Neuron (in vitro differentiated cells): ENCODE measurements at regions not wholly inside any gene's neighbourhood (a gene's known extent, or its start where the extent isn't known, plus 50 kb on each side); places are given as distances from the start of the nearest gene placed in this dataset.

Experiments used
- H2AFZ ChIP-seq: one replicate; pipeline ENCODE4 v1.6.1; 2013; ENCODE audit warnings: low read depth, mild to moderate bottlenecking, inconsistent platforms, low read length, moderate library complexity
- H3K27me3 ChIP-seq: one replicate; pipeline ENCODE4 v1.6.1; 2013; ENCODE audit warnings: low read length; ENCODE audit not compliant: insufficient read depth
- H3K36me3 ChIP-seq: one replicate; pipeline ENCODE4 v1.6.1; 2013; ENCODE audit warnings: low read length; ENCODE audit not compliant: insufficient read depth
- H3K4me1 ChIP-seq: one replicate; pipeline ENCODE4 v1.6.1; 2013; ENCODE audit warnings: low read length; ENCODE audit not compliant: insufficient read depth
- H3K4me3 ChIP-seq: 2 replicates; pipeline ENCODE4 v1.5.1; 2013; ENCODE audit warnings: mild to moderate bottlenecking, low read length, moderate library complexity
- H3K9me3 ChIP-seq: one replicate; pipeline ENCODE4 v1.6.1; 2013; ENCODE audit warnings: low read length

DNA sequence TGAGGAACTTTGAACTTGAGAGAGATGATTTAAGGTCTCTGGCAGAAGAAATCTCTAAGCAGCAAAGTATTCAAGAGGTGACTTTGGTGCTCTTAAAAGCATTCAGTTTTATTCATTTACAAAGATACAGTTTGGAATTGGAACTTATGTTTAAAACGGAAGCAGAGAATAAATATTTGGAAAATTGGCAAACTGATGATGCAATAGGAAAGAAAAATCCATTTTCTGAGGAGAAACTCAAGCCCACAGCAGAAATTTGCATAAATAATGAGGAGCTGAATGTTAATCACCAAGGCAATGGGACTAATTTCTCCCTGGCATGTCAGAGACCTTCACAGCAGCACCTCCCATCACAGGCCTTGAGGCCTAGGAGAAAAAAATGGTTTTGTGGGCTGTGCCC is 1022.5 kb upstream of the CHAC2 start:
- H3K4me1 ChIP-seq = no peaks in the 10 kb centered on the region

DNA sequence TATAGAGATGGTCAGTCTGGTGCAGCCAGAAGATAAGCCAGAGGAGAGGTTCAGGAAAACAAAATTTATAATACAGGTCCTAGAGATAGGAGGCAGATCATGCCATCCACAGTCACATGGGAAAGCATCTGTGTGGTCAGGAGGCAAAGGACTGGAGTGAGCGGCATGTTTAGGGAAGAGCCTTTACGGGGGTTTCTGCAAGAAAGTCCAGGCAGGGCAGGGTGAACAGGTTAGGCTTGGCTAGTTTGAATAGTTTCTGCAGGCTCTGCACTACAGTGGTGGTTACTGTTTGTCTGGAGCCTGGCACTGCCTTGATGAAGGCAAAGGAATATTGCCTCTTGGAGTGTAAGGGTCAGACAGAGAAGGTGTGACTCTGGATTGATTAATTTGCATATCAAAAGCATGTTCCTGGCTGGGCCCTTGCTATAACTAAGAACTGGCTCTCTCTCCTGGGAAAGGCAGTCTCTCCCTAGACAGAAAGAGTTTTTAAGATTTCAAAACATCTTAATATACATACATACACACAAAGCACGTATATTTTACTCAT is 1034.7 kb upstream of the CHAC2 start:
- Histone ChIP-seq H2AFZ (no peak overlapping the region), H3K4me3 (no peak overlapping the region), H3K9me3 (no peaks in the 10 kb centered on the region), H3K27me3 (no peaks in the 10 kb centered on the region), H3K4me1 (no peaks in the 10 kb centered on the region), H3K36me3 (no peaks in the 10 kb centered on the region)

More for the DNA sequence above, 1022.5 kb upstream of the CHAC2 start:
- no peaks in the 10 kb centered on the region for H3K36me3 ChIP-seq
- no peaks in the 10 kb centered on the region for H3K9me3 ChIP-seq
- no peaks in the 10 kb centered on the region for H3K27me3 ChIP-seq
- H3K4me3 ChIP-seq = no peak overlapping the region
- no peak overlapping the region for H2AFZ ChIP-seq

DNA sequence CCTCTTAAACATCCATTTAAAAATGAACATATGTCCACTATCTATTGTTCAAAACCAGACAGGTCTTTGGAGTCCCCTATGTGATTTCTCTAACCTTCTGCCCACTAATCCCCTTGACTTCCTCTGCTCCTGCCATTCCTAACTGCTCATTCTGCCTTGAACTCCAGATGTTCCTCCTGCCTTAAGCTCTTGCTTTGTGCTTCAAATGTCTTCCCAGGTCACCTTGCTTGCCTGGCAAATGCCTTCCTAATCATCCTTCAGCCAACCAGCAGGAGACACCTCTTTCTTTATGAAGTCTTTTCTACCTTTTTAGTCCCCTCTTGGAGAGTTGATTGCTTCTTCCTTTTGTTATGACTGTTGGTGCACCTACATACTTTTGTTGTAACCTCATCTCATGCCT is 1043.0 kb upstream of the CHAC2 start:
- H3K9me3 ChIP-seq = no peaks in the 10 kb centered on the region
- H3K27me3 ChIP-seq = no peaks in the 10 kb centered on the region
- H3K4me3 ChIP-seq = no peak overlapping the region
- no peak overlapping the region for H2AFZ ChIP-seq
- H3K36me3 ChIP-seq = no peaks in the 10 kb centered on the region
- no peaks in the 10 kb centered on the region for H3K4me1 ChIP-seq

DNA sequence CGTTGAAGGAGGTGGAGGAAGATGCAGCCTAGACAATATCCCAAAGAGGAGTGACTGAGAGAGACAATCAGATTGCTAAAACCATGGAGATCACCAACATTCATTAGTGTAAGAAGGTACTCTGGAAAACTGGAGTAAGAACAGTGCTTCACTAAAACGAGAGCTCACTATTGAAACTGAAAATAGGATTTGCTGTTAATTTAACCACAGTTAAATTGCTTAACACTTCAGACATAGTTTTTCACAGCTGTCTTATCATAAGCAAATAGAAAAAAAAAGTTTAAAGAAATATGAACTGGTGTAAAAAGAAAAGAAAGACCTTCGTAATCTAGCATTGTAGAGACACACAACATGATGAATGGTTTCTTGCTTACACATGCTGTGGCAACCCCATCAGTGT is 1049.8 kb upstream of the CHAC2 start:
- H3K27me3 ChIP-seq = no peaks in the 10 kb centered on the region
- H3K9me3 ChIP-seq = no peaks in the 10 kb centered on the region
- no peaks in the 10 kb centered on the region for H3K36me3 ChIP-seq
- H3K4me1 ChIP-seq = no peaks in the 10 kb centered on the region
- H3K4me3 ChIP-seq = no peak overlapping the region
- H2AFZ ChIP-seq = no peak overlapping the region

DNA sequence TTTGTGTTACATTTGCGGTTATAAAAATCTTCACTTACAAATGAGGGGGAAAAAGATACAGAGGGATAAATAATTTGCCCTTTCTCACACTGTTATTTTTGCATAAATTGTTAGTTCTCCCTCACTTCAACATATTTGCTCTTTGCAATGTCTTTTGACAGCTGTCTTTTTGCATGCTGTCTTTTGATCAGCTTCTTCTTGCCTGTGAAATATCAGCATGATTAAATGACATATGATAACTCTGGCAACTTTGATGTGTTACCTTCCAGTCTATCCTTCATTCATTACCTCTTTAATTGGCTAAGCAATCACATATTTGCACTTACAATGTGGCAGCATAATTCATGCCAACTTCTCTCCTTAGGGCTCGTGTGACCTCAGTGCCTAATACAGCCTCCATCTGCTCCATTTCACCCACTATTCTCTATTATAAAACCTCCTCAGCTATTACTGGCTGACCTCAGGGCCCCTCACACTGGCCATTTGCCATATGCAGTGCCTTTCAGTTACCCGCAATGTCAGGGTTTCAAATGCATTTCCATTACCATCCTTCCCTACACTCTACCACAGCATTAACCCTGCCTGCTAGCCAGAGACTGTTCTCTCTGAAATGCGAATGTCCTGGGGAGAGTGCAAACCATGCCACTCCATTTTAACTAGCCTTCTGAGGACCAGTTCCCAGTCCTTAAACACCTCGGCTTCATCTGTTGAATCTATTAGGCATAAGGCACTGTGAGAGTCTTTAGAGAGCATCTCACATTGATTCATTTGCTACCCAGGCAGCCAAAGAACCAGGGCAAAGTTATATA is 1056.6 kb upstream of the CHAC2 start:
- Histone ChIP-seq H3K36me3 (no peaks in the 10 kb centered on the region), H3K27me3 (no peaks in the 10 kb centered on the region), H3K4me1 (no peaks in the 10 kb centered on the region), H3K9me3 (no peaks in the 10 kb centered on the region), H3K4me3 (no peak overlapping the region), H2AFZ (no peak overlapping the region)

DNA sequence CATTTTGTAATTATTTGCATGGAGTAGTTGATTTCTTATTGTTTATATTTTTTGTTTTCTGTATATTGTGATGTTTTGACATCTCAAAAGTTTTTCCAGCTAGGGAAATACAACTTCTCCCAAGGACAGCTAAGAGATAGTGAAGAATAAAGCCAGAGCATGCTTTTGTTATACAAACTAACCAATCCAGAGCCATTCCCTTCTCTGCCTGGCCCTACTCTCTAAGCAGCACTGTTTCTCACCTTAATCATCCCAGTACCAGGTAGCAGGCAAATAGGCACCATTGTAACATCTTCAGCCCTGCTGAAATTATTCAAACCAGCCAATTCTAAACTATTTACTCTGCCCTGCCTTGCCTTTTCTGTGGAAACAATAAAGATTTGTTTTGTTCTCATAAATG is 1063.4 kb upstream of the CHAC2 start:
- H3K9me3 ChIP-seq = no peaks in the 10 kb centered on the region
- no peaks in the 10 kb centered on the region for H3K27me3 ChIP-seq
- no peak overlapping the region for H2AFZ ChIP-seq
- no peaks in the 10 kb centered on the region for H3K36me3 ChIP-seq
- no peak overlapping the region for H3K4me3 ChIP-seq
- H3K4me1 ChIP-seq = no peaks in the 10 kb centered on the region

DNA sequence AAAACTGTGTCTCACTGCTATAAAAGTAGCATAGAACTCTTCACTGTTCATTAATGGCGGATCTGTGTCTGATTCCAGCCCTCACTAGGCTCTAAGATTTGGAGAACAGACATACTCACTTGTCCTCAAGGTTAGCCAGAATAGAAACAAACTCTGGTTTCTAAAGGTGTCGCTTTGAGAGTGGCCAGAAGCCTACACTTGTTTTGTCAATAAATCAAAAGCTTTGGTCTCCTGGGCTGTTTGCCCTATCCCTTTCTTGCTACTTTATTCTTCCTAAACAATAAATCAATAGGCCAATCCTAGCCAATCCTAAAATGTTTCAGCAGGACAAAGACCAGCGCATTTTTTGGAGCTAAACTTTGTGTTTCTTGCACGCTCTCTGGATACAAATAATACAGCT is 1064.6 kb upstream of the CHAC2 start:
- Histone ChIP-seq H3K9me3 (no peaks in the 10 kb centered on the region), H2AFZ (no peak overlapping the region), H3K4me3 (no peak overlapping the region), H3K36me3 (no peaks in the 10 kb centered on the region), H3K27me3 (no peaks in the 10 kb centered on the region), H3K4me1 (no peaks in the 10 kb centered on the region)

DNA sequence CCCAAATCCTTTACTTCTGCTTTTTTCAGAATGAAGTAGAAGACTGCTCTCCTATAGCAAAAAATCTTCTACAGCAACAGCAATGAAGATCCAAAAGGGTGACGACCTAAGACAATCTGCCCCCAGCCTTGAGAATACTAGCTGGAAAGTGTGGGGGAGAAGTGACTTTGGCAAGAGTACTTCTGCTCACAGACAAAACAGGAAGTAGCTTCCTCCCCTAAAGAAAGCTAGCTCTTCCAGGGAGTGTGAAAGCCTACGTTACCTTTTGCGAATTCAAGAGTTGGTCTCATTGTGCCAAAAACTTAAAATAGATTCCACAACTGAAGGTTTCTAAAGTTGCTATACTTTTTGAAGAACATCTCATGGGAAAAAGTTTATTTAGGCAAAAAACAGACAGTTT is 1069.2 kb upstream of the CHAC2 start:
- H2AFZ ChIP-seq = no peak overlapping the region

DNA sequence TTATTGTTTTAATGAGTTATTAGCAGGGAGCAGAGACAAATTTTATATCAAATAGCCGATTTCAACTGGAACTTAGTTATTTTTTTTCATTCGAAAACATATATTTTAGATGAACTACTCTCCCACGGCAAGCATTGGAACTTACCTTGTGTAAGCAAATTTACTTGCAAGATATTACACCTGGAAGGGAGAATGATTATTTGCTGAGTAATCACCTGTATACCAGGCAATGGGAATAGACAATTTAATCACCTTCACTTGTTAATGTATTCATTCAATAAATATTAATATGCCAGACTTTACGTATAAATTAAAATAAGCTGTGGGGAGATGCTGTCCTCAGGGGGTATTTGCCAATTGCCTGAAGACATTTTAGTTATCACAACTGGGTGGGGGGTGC is 1069.9 kb upstream of the CHAC2 start:
- Histone ChIP-seq H3K27me3 (no peaks in the 10 kb centered on the region), H3K4me1 (no peaks in the 10 kb centered on the region), H3K4me3 (no peak overlapping the region), H3K9me3 (no peaks in the 10 kb centered on the region), H2AFZ (no peak overlapping the region), H3K36me3 (no peaks in the 10 kb centered on the region)

More for the DNA sequence above, 1069.2 kb upstream of the CHAC2 start:
- no peak overlapping the region for H3K4me3 ChIP-seq
- no peaks in the 10 kb centered on the region for H3K4me1 ChIP-seq
- no peaks in the 10 kb centered on the region for H3K36me3 ChIP-seq
- H3K27me3 ChIP-seq = no peaks in the 10 kb centered on the region
- H3K9me3 ChIP-seq = no peaks in the 10 kb centered on the region

DNA sequence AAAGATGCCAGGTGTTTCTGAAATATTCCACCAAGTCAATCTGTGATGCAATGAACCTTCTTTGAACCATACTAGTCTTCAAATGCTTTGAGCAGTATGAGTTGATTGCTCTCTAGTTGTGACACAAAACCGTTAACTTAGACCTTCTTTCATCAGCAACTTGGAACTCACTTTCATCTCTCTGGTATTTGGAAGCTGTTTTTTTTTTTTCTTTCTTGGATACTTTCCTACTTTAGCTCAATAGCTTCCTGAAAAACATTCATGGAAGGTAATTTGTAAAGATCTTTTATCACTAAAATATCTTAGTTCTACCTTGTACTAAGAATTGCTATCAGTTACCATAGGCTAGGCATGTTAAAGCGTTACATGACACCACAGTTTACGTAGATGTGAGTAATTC is 1071.9 kb upstream of the CHAC2 start:
- H2AFZ ChIP-seq = no peak overlapping the region
- H3K36me3 ChIP-seq = no peaks in the 10 kb centered on the region
- no peak overlapping the region for H3K4me3 ChIP-seq
- H3K4me1 ChIP-seq = no peaks in the 10 kb centered on the region
- no peaks in the 10 kb centered on the region for H3K27me3 ChIP-seq
- no peaks in the 10 kb centered on the region for H3K9me3 ChIP-seq

DNA sequence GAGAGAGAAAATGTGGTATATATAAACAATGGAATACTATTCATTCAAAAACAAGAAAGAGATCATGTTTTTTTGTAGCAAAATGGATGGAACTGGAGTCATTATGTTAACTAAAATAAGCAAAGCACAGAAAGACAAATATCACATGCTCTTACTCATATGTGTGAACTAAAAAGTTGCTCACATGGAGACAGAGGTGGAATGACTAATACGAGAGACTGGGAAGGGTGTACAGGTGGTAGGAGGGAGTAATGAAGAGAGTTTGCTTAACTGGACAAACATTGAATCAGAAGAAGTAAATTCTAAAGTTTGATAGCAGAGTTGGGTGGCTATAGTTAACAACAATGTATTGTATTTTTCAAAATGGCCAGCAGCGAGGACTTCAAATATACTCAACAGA is 1080.7 kb upstream of the CHAC2 start:
- no peaks in the 10 kb centered on the region for H3K4me1 ChIP-seq
- H3K36me3 ChIP-seq = no peaks in the 10 kb centered on the region
- H2AFZ ChIP-seq = no peak overlapping the region
- no peaks in the 10 kb centered on the region for H3K9me3 ChIP-seq
- H3K4me3 ChIP-seq = no peak overlapping the region
- H3K27me3 ChIP-seq = no peaks in the 10 kb centered on the region

DNA sequence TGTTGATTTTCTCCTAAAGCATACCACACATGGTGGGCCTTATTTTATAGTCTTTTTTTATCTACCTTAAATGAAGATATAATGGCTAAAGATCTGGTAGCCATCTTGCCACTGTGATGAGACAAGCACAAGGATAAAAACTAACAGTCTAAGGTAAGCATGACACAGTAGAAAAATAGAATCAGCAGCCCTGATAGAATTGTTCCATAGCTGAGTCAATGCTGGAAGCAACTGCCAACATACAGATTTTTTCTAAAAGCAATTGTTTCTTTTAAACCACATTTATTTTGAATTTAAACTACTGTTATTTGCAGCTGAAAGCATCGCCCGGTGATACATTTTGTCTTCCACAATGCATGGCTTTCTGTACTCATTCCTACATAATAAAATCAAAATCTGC is 1091.5 kb upstream of the CHAC2 start:
- H3K9me3 ChIP-seq = no peaks in the 10 kb centered on the region
- H3K4me1 ChIP-seq = no peaks in the 10 kb centered on the region
- H3K36me3 ChIP-seq = no peaks in the 10 kb centered on the region
- no peaks in the 10 kb centered on the region for H3K27me3 ChIP-seq
- no peak overlapping the region for H2AFZ ChIP-seq
- H3K4me3 ChIP-seq = no peak overlapping the region

DNA sequence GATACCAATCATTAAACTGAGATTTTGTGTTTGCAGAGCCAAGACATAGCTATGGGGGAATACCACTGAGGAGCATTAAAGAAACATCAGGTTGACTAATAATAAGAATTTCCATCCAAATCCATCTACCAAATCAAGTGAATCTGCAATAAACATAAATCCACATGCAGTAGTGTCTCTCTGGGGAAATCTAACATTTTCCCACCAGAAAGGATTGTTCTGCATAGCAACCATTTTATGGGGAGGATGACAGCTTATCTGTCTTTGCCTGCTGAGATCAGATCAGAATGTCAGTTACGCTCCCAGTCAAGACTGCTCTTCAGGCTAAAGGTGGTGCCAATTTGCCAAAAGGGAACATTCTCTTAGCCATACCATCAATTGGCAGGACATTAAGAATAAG is 1098.9 kb upstream of the CHAC2 start:
- Histone ChIP-seq H3K27me3 (no peaks in the 10 kb centered on the region), H3K4me3 (no peak overlapping the region), H3K4me1 (no peaks in the 10 kb centered on the region), H3K9me3 (no peaks in the 10 kb centered on the region), H2AFZ (no peak overlapping the region), H3K36me3 (no peaks in the 10 kb centered on the region)

DNA sequence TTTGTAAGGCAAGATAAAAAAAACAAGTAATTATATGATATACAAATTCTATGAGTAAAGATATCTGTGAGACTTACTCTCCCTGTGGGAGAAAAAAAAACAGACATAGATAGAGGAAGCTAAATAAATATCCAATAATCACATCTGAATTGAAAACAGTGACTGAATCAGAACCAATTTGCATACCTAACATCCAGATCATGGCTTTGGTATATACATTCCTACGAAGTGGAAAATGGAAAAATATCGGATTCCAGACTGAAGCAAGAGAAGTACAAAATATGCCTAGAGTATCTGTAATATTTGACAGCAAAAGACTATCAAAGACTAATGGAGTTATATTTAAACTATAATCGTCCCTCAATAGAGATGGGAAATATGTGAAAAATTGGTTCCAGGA is 1108.1 kb upstream of the CHAC2 start:
- H2AFZ ChIP-seq = no peak overlapping the region

More for the DNA sequence above, 1108.1 kb upstream of the CHAC2 start:
- no peak overlapping the region for H3K4me3 ChIP-seq
- no peaks in the 10 kb centered on the region for H3K4me1 ChIP-seq
- no peaks in the 10 kb centered on the region for H3K9me3 ChIP-seq
- no peaks in the 10 kb centered on the region for H3K27me3 ChIP-seq
- no peaks in the 10 kb centered on the region for H3K36me3 ChIP-seq
